PC-3 (cell line): ENCODE measurements at regions not wholly inside any gene's neighbourhood (a gene's known extent, or its start where the extent isn't known, plus 50 kb on each side); places are given as distances from the start of the nearest gene placed in this dataset.

Experiments used
- ATAC-seq: fragments of 200-7000 bp; cut with Tn5 transposase; 2 replicates; pipeline ENCODE4 v1.9.1; 2020; ENCODE audit warnings: mild to moderate bottlenecking, moderate library complexity
- BruUV-seq: library from RNA; stranded (reverse); fragments of 400-500 nt; replicated peaks from 2 replicates; lab custom pipeline; 2021; lab: Mats Ljungman, UMichigan
- CTCF ChIA-PET: fragments of 300-600 bp; sonication (Branson Sonifier 250); formaldehyde crosslinking; loops from one replicate; lab custom pipeline; 2022; ENCODE audit warnings: antibody characterized with exemption; lab: Charles Lee
- POLR2A ChIA-PET: fragments of 300-600 bp; sonication (Branson Sonifier 250); formaldehyde crosslinking; loops from one replicate; lab custom pipeline; 2022; ENCODE audit warnings: antibody characterized with exemption; ENCODE audit not compliant: unreplicated experiment; lab: Charles Lee
- DNase-seq: peaks from one replicate; pipeline ENCODE4 v3.0.0-alpha.2; 2015
- H2AFZ ChIP-seq: fragments of 300-600 bp; sonication (generic); 2 replicates; pipeline ENCODE4 v1.6.0; 2016; ENCODE audit warnings: antibody characterized with exemption, low read length
- H3F3A ChIP-seq: fragments of 300-600 bp; sonication (generic); one replicate; pipeline ENCODE4 v1.6.0; 2017; ENCODE audit warnings: antibody characterized with exemption, low read length, control low read depth, mild to moderate bottlenecking; ENCODE audit not compliant: unreplicated experiment
- H3K27ac ChIP-seq: fragments of 300-600 bp; sonication (generic); 2 replicates; pipeline ENCODE4 v1.5.1; 2016; ENCODE audit warnings: mild to moderate bottlenecking, low read length
- H3K27me3 ChIP-seq: fragments of 300-600 bp; sonication (generic); 2 replicates; pipeline ENCODE4 v1.6.1; 2016; ENCODE audit warnings: low read length, mixed read lengths
- H3K36me3 ChIP-seq: fragments of 300-600 bp; sonication (generic); 2 replicates; pipeline ENCODE4 v1.6.1; 2016; ENCODE audit warnings: low read depth, mixed run types, low read length, mixed read lengths
- H3K4me1 ChIP-seq: fragments of 300-600 bp; sonication (generic); 2 replicates; pipeline ENCODE4 v1.5.1; 2016; ENCODE audit warnings: low read length; ENCODE audit not compliant: insufficient read depth
- H3K4me2 ChIP-seq: fragments of 300-600 bp; sonication (generic); 2 replicates; pipeline ENCODE4 v1.6.0; 2016; ENCODE audit warnings: low read length
- H3K4me3 ChIP-seq: fragments of 300-600 bp; sonication (generic); 2 replicates; pipeline ENCODE4 v1.5.1; 2016; ENCODE audit warnings: mild to moderate bottlenecking, low read length, mixed read lengths
- H3K79me2 ChIP-seq: fragments of 300-600 bp; sonication (generic); 2 replicates; pipeline ENCODE4 v1.6.1; 2017; ENCODE audit warnings: low read length, mixed read lengths
- H3K9ac ChIP-seq: fragments of 300-600 bp; sonication (generic); 2 replicates; pipeline ENCODE4 v1.6.0; 2016; ENCODE audit warnings: mild to moderate bottlenecking, low read length
- H3K9me2 ChIP-seq: fragments of 300-600 bp; sonication (generic); replicated peaks from 2 replicates; pipeline ENCODE4 v1.6.1; 2016; ENCODE audit warnings: mixed run types, low read length, mixed read lengths
- H3K9me3 ChIP-seq: fragments of 300-600 bp; sonication (generic); 2 replicates; pipeline ENCODE4 v1.6.1; 2016; ENCODE audit warnings: low read length, mixed read lengths
- H4K20me1 ChIP-seq: fragments of 300-600 bp; sonication (generic); 2 replicates; pipeline ENCODE4 v1.6.1; 2016; ENCODE audit warnings: low read length, mixed read lengths
- EZH2 ChIP-seq: fragments of 300-600 bp; sonication (generic); IDR thresholded peaks from one replicate; pipeline ENCODE4 v1.6.1; 2017; ENCODE audit warnings: antibody characterized with exemption, mild to moderate bottlenecking, low read length; ENCODE audit not compliant: unreplicated experiment
- EZH2phosphoT487 ChIP-seq: fragments of 300-600 bp; sonication (generic); IDR thresholded peaks from 2 replicates; pipeline ENCODE4 v1.6.1; 2018; ENCODE audit warnings: mild to moderate bottlenecking, antibody characterized with exemption, low read length, borderline replicate concordance
- intact Hi-C: fragments of 100-400 bp; cut with micrococcal nuclease; formaldehyde crosslinking; loops from 2 replicates; pipeline ENCODE4 v1.9.0; 2023
- TF ChIP-seq, protein P1 (sequence below): fragments of 300-600 bp; sonication (generic); conservative IDR thresholded peaks from 2 replicates; pipeline ENCODE4 v1.5.1; 2017; ENCODE audit warnings: antibody characterized with exemption, low read depth, mild to moderate bottlenecking, low read length

GRCh38 chr6:155528982-155529453 lies 73.4 kb upstream of the NOX3 start:
- H2AFZ ChIP-seq: no peak overlapping the region
- no TSS peak for BruUV-seq
- H3K4me3 ChIP-seq: no peak overlapping the region
- DNase-seq: peak; percentile 67
- peak overlapping the region; percentile 63 for H3K9ac ChIP-seq
- no peaks in the 10 kb centered on the region for H3K9me2 ChIP-seq
- CTCF ChIA-PET: interaction anchor here (0.9 kb wide), 1 partner anchor 202 kb away, joined by 3 read pairs; no protein-coding TSS in a partner anchor
- no peaks in the 10 kb centered on the region for H3K9me3 ChIP-seq
- no peaks in the 10 kb centered on the region for H3K27me3 ChIP-seq
- H3K4me2 ChIP-seq: no peak overlapping the region
- no peaks in the 10 kb centered on the region for H3F3A ChIP-seq
- H3K4me1 ChIP-seq: peaks cover 25% of the 10 kb centered on the region
- no peaks in the 10 kb centered on the region for H3K36me3 ChIP-seq
- H4K20me1 ChIP-seq: no peaks in the 10 kb centered on the region
- H3K79me2 ChIP-seq: no peaks in the 10 kb centered on the region
- intact Hi-C loops: no loop called here
- TF ChIP-seq, protein P1, sequence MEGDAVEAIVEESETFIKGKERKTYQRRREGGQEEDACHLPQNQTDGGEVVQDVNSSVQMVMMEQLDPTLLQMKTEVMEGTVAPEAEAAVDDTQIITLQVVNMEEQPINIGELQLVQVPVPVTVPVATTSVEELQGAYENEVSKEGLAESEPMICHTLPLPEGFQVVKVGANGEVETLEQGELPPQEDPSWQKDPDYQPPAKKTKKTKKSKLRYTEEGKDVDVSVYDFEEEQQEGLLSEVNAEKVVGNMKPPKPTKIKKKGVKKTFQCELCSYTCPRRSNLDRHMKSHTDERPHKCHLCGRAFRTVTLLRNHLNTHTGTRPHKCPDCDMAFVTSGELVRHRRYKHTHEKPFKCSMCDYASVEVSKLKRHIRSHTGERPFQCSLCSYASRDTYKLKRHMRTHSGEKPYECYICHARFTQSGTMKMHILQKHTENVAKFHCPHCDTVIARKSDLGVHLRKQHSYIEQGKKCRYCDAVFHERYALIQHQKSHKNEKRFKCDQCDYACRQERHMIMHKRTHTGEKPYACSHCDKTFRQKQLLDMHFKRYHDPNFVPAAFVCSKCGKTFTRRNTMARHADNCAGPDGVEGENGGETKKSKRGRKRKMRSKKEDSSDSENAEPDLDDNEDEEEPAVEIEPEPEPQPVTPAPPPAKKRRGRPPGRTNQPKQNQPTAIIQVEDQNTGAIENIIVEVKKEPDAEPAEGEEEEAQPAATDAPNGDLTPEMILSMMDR: no peak
- no peak for TF ChIP-seq EZH2
- TF ChIP-seq EZH2phosphoT487: no peak
- POLR2A ChIA-PET: interaction anchor here (1.1 kb wide), 1 partner anchor 219 kb away, joined by 3 read pairs; no protein-coding TSS in a partner anchor
- ATAC-seq: peak; percentile 55
- peak overlapping the region; percentile 75 for H3K27ac ChIP-seq

DNA sequence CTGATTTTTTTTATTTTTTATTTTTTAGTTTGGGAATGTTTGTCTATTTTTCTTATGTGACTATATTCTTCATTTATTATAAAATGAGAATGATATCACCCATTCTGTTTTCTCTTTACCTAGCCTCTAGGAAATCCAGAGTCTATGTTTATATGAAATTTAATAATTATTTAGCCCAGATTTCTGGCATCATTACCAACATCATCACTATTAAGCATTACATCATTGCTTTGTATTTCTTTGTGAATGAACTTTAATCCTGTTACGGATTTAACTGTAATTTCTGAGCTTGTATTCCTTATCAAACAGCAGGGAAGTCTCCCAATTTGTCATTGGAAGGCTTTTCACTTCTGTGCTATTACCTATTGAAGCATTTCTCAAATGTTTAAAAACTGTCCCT lies 72.7 kb upstream of the NOX3 start:
- TF ChIP-seq EZH2phosphoT487 (no peak), EZH2 (no peak)
- TF ChIP-seq, protein P1: no peak
- no peak overlapping the region for H2AFZ ChIP-seq
- H3F3A ChIP-seq: no peaks in the 10 kb centered on the region
- no peaks in the 10 kb centered on the region for H3K9me3 ChIP-seq
- intact Hi-C loops: no loop called here
- no peaks in the 10 kb centered on the region for H3K36me3 ChIP-seq
- no peak overlapping the region for H3K4me3 ChIP-seq
- peak overlapping the region; percentile 75 for H3K27ac ChIP-seq
- DNase-seq: no peak
- no peak for ATAC-seq
- no peak overlapping the region for H3K4me2 ChIP-seq
- H3K27me3 ChIP-seq: no peaks in the 10 kb centered on the region
- H3K9me2 ChIP-seq: no peaks in the 10 kb centered on the region
- ChIA-PET POLR2A (no interaction called here), CTCF (no interaction called here)
- H3K4me1 ChIP-seq: peaks cover 32% of the 10 kb centered on the region
- BruUV-seq: no TSS peak
- H3K79me2 ChIP-seq: no peaks in the 10 kb centered on the region
- H3K9ac ChIP-seq: peak overlapping the region; percentile 41
- H4K20me1 ChIP-seq: no peaks in the 10 kb centered on the region

DNA sequence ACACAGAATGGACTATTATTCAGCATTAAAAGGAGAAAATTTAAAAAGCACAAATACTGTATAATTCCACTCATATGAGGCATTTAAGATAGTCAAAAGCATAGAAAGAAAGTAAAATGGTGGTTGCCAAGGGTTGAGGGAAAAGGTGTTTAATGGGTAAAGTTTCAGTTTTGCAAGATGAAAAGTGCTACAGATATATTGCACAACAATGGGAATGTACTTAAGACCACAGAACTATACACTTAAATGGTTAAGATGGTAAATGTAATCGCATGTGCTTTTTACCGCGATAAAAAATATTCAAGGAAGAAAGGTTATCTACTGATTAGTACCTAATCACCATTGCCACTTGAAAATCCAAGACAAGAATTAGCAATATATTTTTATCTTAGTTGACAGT lies 71.8 kb upstream of the NOX3 start:
- intact Hi-C loops: no loop called here
- CTCF ChIA-PET: no interaction called here
- Histone ChIP-seq H3K4me3 (no peak overlapping the region), H4K20me1 (no peaks in the 10 kb centered on the region), H3K27ac (no peak overlapping the region), H3K9me3 (no peaks in the 10 kb centered on the region), H3K9me2 (no peaks in the 10 kb centered on the region), H3K4me1 (peaks cover 32% of the 10 kb centered on the region), H3K4me2 (no peak overlapping the region), H3F3A (no peaks in the 10 kb centered on the region), H2AFZ (no peak overlapping the region), H3K79me2 (no peaks in the 10 kb centered on the region), H3K27me3 (no peaks in the 10 kb centered on the region), H3K36me3 (no peaks in the 10 kb centered on the region), H3K9ac (no peak overlapping the region)
- DNase-seq (no peak), ATAC-seq (no peak)
- TF ChIP-seq, protein P1: no peak
- no peak for TF ChIP-seq EZH2phosphoT487
- TF ChIP-seq EZH2: no peak
- no TSS peak for BruUV-seq
- POLR2A ChIA-PET: no interaction called here
